ENCODE measurements at regions not wholly inside any gene's neighbourhood (a gene's known extent, or its start where the extent isn't known, plus 50 kb on each side); places are given as distances from the start of the nearest gene placed in this dataset.

DNA sequence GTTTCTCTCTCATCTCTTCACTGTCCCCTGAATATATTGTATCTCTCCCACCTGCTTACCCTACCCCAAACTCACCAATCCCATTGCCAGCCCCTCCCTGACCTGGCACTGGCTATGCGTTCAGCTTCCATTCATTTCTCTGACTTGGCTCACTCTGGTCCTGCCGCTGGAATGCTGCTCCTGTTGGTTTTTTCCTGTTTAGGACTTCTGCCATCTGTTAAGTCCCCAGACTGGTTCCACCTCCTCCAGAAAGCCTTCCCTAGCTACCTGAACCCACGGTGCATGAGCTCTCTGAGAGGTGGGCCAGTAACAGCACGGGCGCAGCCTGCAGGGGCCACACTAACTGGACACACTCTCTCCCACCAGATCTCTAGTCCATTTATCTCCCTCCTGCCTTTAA lies 80.2 kb downstream of the HIF1AN start:
- TF ChIP-seq, protein P1, sequence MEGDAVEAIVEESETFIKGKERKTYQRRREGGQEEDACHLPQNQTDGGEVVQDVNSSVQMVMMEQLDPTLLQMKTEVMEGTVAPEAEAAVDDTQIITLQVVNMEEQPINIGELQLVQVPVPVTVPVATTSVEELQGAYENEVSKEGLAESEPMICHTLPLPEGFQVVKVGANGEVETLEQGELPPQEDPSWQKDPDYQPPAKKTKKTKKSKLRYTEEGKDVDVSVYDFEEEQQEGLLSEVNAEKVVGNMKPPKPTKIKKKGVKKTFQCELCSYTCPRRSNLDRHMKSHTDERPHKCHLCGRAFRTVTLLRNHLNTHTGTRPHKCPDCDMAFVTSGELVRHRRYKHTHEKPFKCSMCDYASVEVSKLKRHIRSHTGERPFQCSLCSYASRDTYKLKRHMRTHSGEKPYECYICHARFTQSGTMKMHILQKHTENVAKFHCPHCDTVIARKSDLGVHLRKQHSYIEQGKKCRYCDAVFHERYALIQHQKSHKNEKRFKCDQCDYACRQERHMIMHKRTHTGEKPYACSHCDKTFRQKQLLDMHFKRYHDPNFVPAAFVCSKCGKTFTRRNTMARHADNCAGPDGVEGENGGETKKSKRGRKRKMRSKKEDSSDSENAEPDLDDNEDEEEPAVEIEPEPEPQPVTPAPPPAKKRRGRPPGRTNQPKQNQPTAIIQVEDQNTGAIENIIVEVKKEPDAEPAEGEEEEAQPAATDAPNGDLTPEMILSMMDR (IDR thresholded peaks at IDR 0.05): no peak
- TF ChIP-seq POLR2A (IDR thresholded peaks at IDR 0.05): no peak
